Amniotic epithelial cell (primary cell): ENCODE measurements at regions not wholly inside any gene's neighbourhood (a gene's known extent, or its start where the extent isn't known, plus 50 kb on each side); places are given as distances from the start of the nearest gene placed in this dataset.
"Not testable (repeated sequence)": the region's sequence is repeated elsewhere in the genome, so short reads cannot be mapped to it uniquely, and the experiment has no call there.

Experiments used
- DNase-seq: peaks from one replicate; pipeline ENCODE4 v3.0.0-alpha.2; 2010; ENCODE audit warnings: low read depth

GRCh38 chr4:77306496-77306895 lies 149.5 kb downstream of the CCNG2 start:
- DNase-seq: no peak

GRCh38 chr4:77308843-77309242 lies 151.8 kb downstream of the CCNG2 start:
- peak; percentile 25 for DNase-seq

GRCh38 chr4:77309496-77309895 lies 152.5 kb downstream of the CCNG2 start:
- DNase-seq: no peak

GRCh38 chr4:77310931-77311330 lies 153.9 kb downstream of the CCNG2 start:
- peak; percentile 13 for DNase-seq

- no peak for DNase-seq
These were observed 157.7 kb downstream of the CCNG2 start for GRCh38 chr4:77314697-77315096.

- DNase-seq: no peak
These were observed 170.1 kb downstream of the CCNG2 start for GRCh38 chr4:77327151-77327550.

- no peak for DNase-seq
These were observed 175.8 kb downstream of the CCNG2 start for GRCh38 chr4:77332696-77333270.

GRCh38 chr4:77336411-77337142 lies 179.6 kb downstream of the CCNG2 start:
- DNase-seq: no peak

- DNase-seq: no peak
These were observed 185.3 kb downstream of the CCNG2 start for GRCh38 chr4:77342170-77342810.

GRCh38 chr4:77344001-77344400 lies 187.0 kb downstream of the CCNG2 start:
- DNase-seq: no peak

- no peak for DNase-seq
These were observed 187.8 kb downstream of the CCNG2 start for GRCh38 chr4:77344784-77345183.

GRCh38 chr4:77347351-77347966 lies 190.5 kb downstream of the CCNG2 start:
- no peak for DNase-seq

GRCh38 chr4:77348815-77349214 lies 191.8 kb downstream of the CCNG2 start:
- no peak for DNase-seq

- DNase-seq: no peak
These were observed 192.4 kb downstream of the CCNG2 start for GRCh38 chr4:77349364-77349763.

GRCh38 chr4:77349796-77350195 lies 192.8 kb downstream of the CCNG2 start:
- DNase-seq: no peak

GRCh38 chr4:77352192-77352591 lies 195.2 kb downstream of the CCNG2 start:
- DNase-seq: no peak

GRCh38 chr4:77353724-77354315 lies 196.8 kb downstream of the CCNG2 start:
- DNase-seq: not testable (repeated sequence)

GRCh38 chr4:77354550-77354949 lies 197.5 kb downstream of the CCNG2 start:
- no peak for DNase-seq

- no peak for DNase-seq
These were observed 198.7 kb downstream of the CCNG2 start for GRCh38 chr4:77355731-77356130.

GRCh38 chr4:77358315-77358928 lies 201.4 kb downstream of the CCNG2 start:
- DNase-seq: peak; percentile 16

GRCh38 chr4:77360451-77360850 lies 203.4 kb downstream of the CCNG2 start:
- no peak for DNase-seq

- DNase-seq: not testable (repeated sequence)
These were observed 209.9 kb downstream of the CCNG2 start for GRCh38 chr4:77366876-77367275.
